WTC11 (cell line): ENCODE measurements at regions not wholly inside any gene's neighbourhood (a gene's known extent, or its start where the extent isn't known, plus 50 kb on each side); places are given as distances from the start of the nearest gene placed in this dataset.
"Not testable (repeated sequence)": the region's sequence is repeated elsewhere in the genome, so short reads cannot be mapped to it uniquely, and the experiment has no call there.

ENCODE experiments used
- ATAC-seq: fragments of 200-7000 bp; cut with Tn5 transposase; 2 replicates; pipeline ENCODE4 v1.10.0; 2021; ENCODE audit warnings: mild to moderate bottlenecking, moderate library complexity
- CTCF ChIA-PET: fragments of 300-600 bp; sonication (Branson Sonifier 250); formaldehyde crosslinking; loops from one replicate; lab custom pipeline; 2021; ENCODE audit warnings: antibody characterized with exemption; lab: Charles Lee
- POLR2A ChIA-PET: fragments of 350-600 bp; sonication (Branson Sonifier 250); formaldehyde crosslinking; loops from one replicate; lab custom pipeline; 2021; ENCODE audit warnings: antibody characterized with exemption; lab: Charles Lee
- DNase-seq: peaks from one replicate; pipeline ENCODE4 v3.0.0; 2021; ENCODE audit warnings: low spot score
- H3K27ac Mint-ChIP-seq: 2 replicates; pipeline ENCODE4 v1.8.0; 2021; ENCODE audit warnings: mixed read lengths
- H3K27me3 Mint-ChIP-seq: 2 replicates; pipeline ENCODE4 v1.8.0; 2021; ENCODE audit warnings: low read depth, mild to moderate bottlenecking, moderate library complexity, mixed read lengths
- H3K36me3 Mint-ChIP-seq: 2 replicates; pipeline ENCODE4 v1.8.0; 2021; ENCODE audit warnings: mixed read lengths
- H3K4me1 Mint-ChIP-seq: 2 replicates; pipeline ENCODE4 v1.8.0; 2022; ENCODE audit warnings: mixed read lengths
- H3K4me3 Mint-ChIP-seq: 2 replicates; pipeline ENCODE4 v1.8.0; 2021; ENCODE audit warnings: mild to moderate bottlenecking, moderate library complexity, mixed read lengths
- H3K9me3 Mint-ChIP-seq: 2 replicates; pipeline ENCODE4 v1.8.0; 2021; ENCODE audit warnings: mixed read lengths
- ARID4B ChIP-seq: sonication (generic); formaldehyde crosslinking; IDR thresholded peaks from 2 replicates; pipeline ENCODE4 v1.8.0; 2023; ENCODE audit warnings: missing genetic modification reagents, mild to moderate bottlenecking, borderline replicate concordance
- CDX4 ChIP-seq: fragments of 250-450 bp; sonication (Bioruptor Pico); IDR thresholded peaks from 2 replicates; pipeline ENCODE4 v1.9.0; 2021; ENCODE audit warnings: moderate library complexity, mild to moderate bottlenecking, inconsistent platforms, borderline replicate concordance
- CREM ChIP-seq: sonication (generic); formaldehyde crosslinking; IDR thresholded peaks from 2 replicates; pipeline ENCODE4 v1.8.1; 2022; ENCODE audit warnings: mild to moderate bottlenecking, missing genetic modification reagents, moderate library complexity
- ELF4 ChIP-seq: sonication (generic); formaldehyde crosslinking; IDR thresholded peaks from 2 replicates; pipeline ENCODE4 v1.8.1; 2022; ENCODE audit warnings: low read depth, mild to moderate bottlenecking, moderate library complexity, missing genetic modification reagents
- HMGXB4 ChIP-seq: sonication (generic); formaldehyde crosslinking; IDR thresholded peaks from 2 replicates; pipeline ENCODE4 v1.8.1; 2023; ENCODE audit warnings: mild to moderate bottlenecking, moderate library complexity, missing genetic modification reagents
- IRF1 ChIP-seq: sonication (generic); formaldehyde crosslinking; IDR thresholded peaks from 2 replicates; pipeline ENCODE4 v1.8.0; 2023; ENCODE audit warnings: missing genetic modification reagents
- JUN ChIP-seq: sonication (generic); formaldehyde crosslinking; IDR thresholded peaks from 2 replicates; pipeline ENCODE4 v1.8.0; 2023; ENCODE audit warnings: mild to moderate bottlenecking, missing genetic modification reagents
- MYBL2 ChIP-seq: sonication (generic); formaldehyde crosslinking; IDR thresholded peaks from 2 replicates; pipeline ENCODE4 v1.8.1; 2023; ENCODE audit warnings: mild to moderate bottlenecking, moderate library complexity, missing genetic modification reagents
- NR2C2 ChIP-seq: sonication (generic); formaldehyde crosslinking; IDR thresholded peaks from 2 replicates; pipeline ENCODE4 v1.8.0; 2022; ENCODE audit warnings: mild to moderate bottlenecking, missing genetic modification reagents
- PREB ChIP-seq: sonication (generic); formaldehyde crosslinking; IDR thresholded peaks from 2 replicates; pipeline ENCODE4 v1.8.1; 2022; ENCODE audit warnings: mild to moderate bottlenecking, missing genetic modification reagents, moderate library complexity, borderline replicate concordance
- RORB ChIP-seq: fragments of 250-450 bp; sonication (Bioruptor Pico); IDR thresholded peaks from 2 replicates; pipeline ENCODE4 v1.9.0; 2021; ENCODE audit warnings: mild to moderate bottlenecking
- SOX15 ChIP-seq: fragments of 250-450 bp; sonication (Bioruptor Pico); IDR thresholded peaks from 2 replicates; pipeline ENCODE4 v1.9.0; 2021; ENCODE audit warnings: mild to moderate bottlenecking
- ZNF532 ChIP-seq: fragments of 250-450 bp; sonication (Bioruptor Pico); IDR thresholded peaks from 2 replicates; pipeline ENCODE4 v1.9.0; 2021; ENCODE audit warnings: mild to moderate bottlenecking, borderline replicate concordance
- ZNF671 ChIP-seq: fragments of 250-450 bp; sonication (Bioruptor Pico); IDR thresholded peaks from 2 replicates; pipeline ENCODE4 v1.8.0; 2021; ENCODE audit warnings: mild to moderate bottlenecking

GRCh38 chr10:28993056-28993455, 295.8 kb upstream of the LYZL1 start (continued):
- TF ChIP-seq ARID4B (CRISPR knock-in tag) (no peak), NR2C2 (CRISPR knock-in tag) (no peak), SOX15 (CRISPR knock-in tag) (no peak), PREB (no peak), ZNF532 (CRISPR knock-in tag) (no peak), JUN (CRISPR knock-in tag) (no peak), MYBL2 (CRISPR knock-in tag) (no peak), ZNF671 (no peak), CDX4 (no peak), HMGXB4 (CRISPR knock-in tag) (no peak), CREM (no peak), IRF1 (CRISPR knock-in tag) (no peak)

- Mint-ChIP-seq H3K4me3 (no peak overlapping the region), H3K9me3 (peaks cover 16% of the 10 kb centered on the region), H3K36me3 (no peaks in the 10 kb centered on the region; the same call in 1 of the 2 replicates)
- no peak for DNase-seq
- POLR2A ChIA-PET: no interaction called here
- TF ChIP-seq RORB (CRISPR knock-in tag) (no peak), ELF4 (CRISPR knock-in tag) (no peak)
- TF ChIP-seq, all 79 proteins: peak for 0
- no peaks in the 10 kb centered on the region for H3K27me3 Mint-ChIP-seq
- CTCF ChIA-PET: interaction anchor here (0.7 kb wide), 1 partner anchor 32 kb away, joined by 3 read pairs; no protein-coding TSS in a partner anchor
- ATAC-seq: no peak
- H3K4me1 Mint-ChIP-seq: peaks cover 14% of the 10 kb centered on the region
- no peak overlapping the region for H3K27ac Mint-ChIP-seq
These were observed 295.0 kb upstream of the LYZL1 start for GRCh38 chr10:28993861-28994260.

- H3K9me3 Mint-ChIP-seq: peaks cover 16% of the 10 kb centered on the region
- DNase-seq, ATAC-seq, H3K4me3 Mint-ChIP-seq, H3K36me3 Mint-ChIP-seq, CTCF ChIA-PET, POLR2A ChIA-PET, H3K27ac Mint-ChIP-seq, H3K27me3 Mint-ChIP-seq: not testable (repeated sequence)
- H3K4me1 Mint-ChIP-seq: peaks cover 14% of the 10 kb centered on the region
These were observed 294.1 kb upstream of the LYZL1 start for GRCh38 chr10:28994802-28995201.
